A549 (cell line): ENCODE measurements at regions not wholly inside any gene's neighbourhood (a gene's known extent, or its start where the extent isn't known, plus 50 kb on each side); places are given as distances from the start of the nearest gene placed in this dataset.

Source experiments
- ATAC-seq, 2 experiments: fragments of 200-7000 bp in 1 of 2; fragments of >200 bp in 1 of 2; cut with Nextera tagmentation in 1 of 2; cut with Tn5 transposase in 1 of 2; 3 replicates each; pipeline versions ENCODE4 v1.8.0 to v1.9.1; 2018 to 2020; ENCODE audit warnings: mild to moderate bottlenecking in 1 of 2, moderate library complexity in 1 of 2
- CTCF ChIA-PET: fragments of 300-600 bp; sonication (Branson Sonifier 250); formaldehyde crosslinking; extraction: SDS; loops from one replicate; lab custom pipeline; 2021; ENCODE audit warnings: antibody characterized with exemption, inconsistent platforms; lab: Yijun Ruan, JAX
- POLR2A ChIA-PET: fragments of 350-600 bp; formaldehyde crosslinking; extraction: SDS; loops from one replicate; lab custom pipeline; 2021; ENCODE audit warnings: antibody characterized with exemption, inconsistent platforms; lab: Yijun Ruan, JAX
- DNase-seq, 2 experiments: peaks; one replicate each; pipeline versions ENCODE4 v3.0.0 to v3.0.0-alpha.2; 2011 to 2016; ENCODE audit warnings: low read depth in 1 of 2, low spot score in 1 of 2
- FAIRE-seq: peaks from 2 replicates; lab custom pipeline; 2011; peaks lifted over from hg19 to GRCh38; lab: Jason Lieb, UNC
- H3K27ac ChIP-seq, 2 experiments: fragments of >200 bp; sonication (Bioruptor Twin); formaldehyde crosslinking; 3 replicates each; pipeline ENCODE4 v1.5.1; 2016 to 2017
- H3K4me1 ChIP-seq: fragments of >200 bp; sonication (Bioruptor Twin); formaldehyde crosslinking; 3 replicates; pipeline ENCODE4 v1.6.1; 2016
- H3K4me2 ChIP-seq: fragments of >200 bp; sonication (Bioruptor Twin); formaldehyde crosslinking; 3 replicates; pipeline ENCODE4 v1.6.1; 2016
- H3K4me3 ChIP-seq: fragments of >200 bp; sonication (Bioruptor Twin); formaldehyde crosslinking; 3 replicates; pipeline ENCODE4 v1.5.1; 2016
- H3K9me3 ChIP-seq: fragments of >200 bp; sonication (Bioruptor Twin); formaldehyde crosslinking; 3 replicates; pipeline ENCODE4 v1.6.1; 2016
- ATOH8 ChIP-seq: fragments of 250-450 bp; sonication (Bioruptor Pico); IDR thresholded peaks from 2 replicates; pipeline ENCODE4 v1.5.0; 2020; ENCODE audit warnings: low read depth, mild to moderate bottlenecking, moderate library complexity
- CBX2 ChIP-seq: fragments of 200-600 bp; sonication (generic); IDR thresholded peaks from 2 replicates; pipeline ENCODE4 v1.6.1; 2016; ENCODE audit warnings: low read depth, mild to moderate bottlenecking, borderline replicate concordance
- CEBPB ChIP-seq, 2 experiments: fragments of >200 bp in 1 of 2; sonication (Bioruptor Twin) in 1 of 2; formaldehyde crosslinking in 1 of 2; IDR thresholded peaks; 2 replicates each; pipeline ENCODE4 v1.6.1; 2012 to 2016
- CHD2 ChIP-seq: fragments of 150-350 bp; IDR thresholded peaks from 2 replicates; pipeline ENCODE4 v1.6.1; 2014; ENCODE audit warnings: low read length; ENCODE audit not compliant: partially characterized antibody
- CHD4 ChIP-seq: fragments of 200-600 bp; sonication (generic); IDR thresholded peaks from 2 replicates; pipeline ENCODE4 v1.6.1; 2016; ENCODE audit warnings: antibody characterized with exemption, mild to moderate bottlenecking, borderline replicate concordance
- EHMT2 ChIP-seq: fragments of 200-600 bp; sonication (generic); IDR thresholded peaks from 2 replicates; pipeline ENCODE4 v1.6.1; 2016; ENCODE audit warnings: antibody characterized with exemption, low read depth, mild to moderate bottlenecking, moderate library complexity
- EP300 ChIP-seq, 2 experiments: fragments of >200 bp; sonication (Bioruptor Twin); formaldehyde crosslinking; IDR thresholded peaks; 2 replicates in 1 of 2; 3 replicates in 1 of 2; pipeline ENCODE4 v1.6.1; 2016 to 2017
- FOSB ChIP-seq: fragments of 250-450 bp; sonication (Bioruptor Pico); IDR thresholded peaks from 2 replicates; pipeline ENCODE4 v1.5.0; 2020; ENCODE audit warnings: mild to moderate bottlenecking, moderate library complexity
- FOSL2 ChIP-seq, 2 experiments: fragments of 450-650 bp in 1 of 2; fragments of >200 bp in 1 of 2; sonication (Bioruptor Twin) in 1 of 2; formaldehyde crosslinking; IDR thresholded peaks; 2 replicates each; pipeline versions ENCODE4 v1.5.0 to v1.6.1; 2016 to 2020; ENCODE audit warnings: mild to moderate bottlenecking in 1 of 2, moderate library complexity in 1 of 2
- FOXS1 ChIP-seq: fragments of 250-450 bp; sonication (Bioruptor Pico); IDR thresholded peaks from 2 replicates; pipeline ENCODE4 v1.5.0; 2020; ENCODE audit warnings: mild to moderate bottlenecking, moderate library complexity
- GATA3 ChIP-seq: IDR thresholded peaks from 2 replicates; pipeline ENCODE4 v1.6.1; 2012; ENCODE audit warnings: borderline replicate concordance
- HDAC2 ChIP-seq: fragments of 200-600 bp; sonication (generic); IDR thresholded peaks from 2 replicates; pipeline ENCODE4 v1.6.1; 2016
- HOXA7 ChIP-seq: fragments of 250-450 bp; sonication (Bioruptor Pico); IDR thresholded peaks from 2 replicates; pipeline ENCODE4 v1.5.0; 2020; ENCODE audit warnings: mild to moderate bottlenecking, moderate library complexity
- HOXB13 ChIP-seq: fragments of 250-450 bp; sonication (Bioruptor Pico); IDR thresholded peaks from 2 replicates; pipeline ENCODE4 v1.5.0; 2020; ENCODE audit warnings: low read depth, mild to moderate bottlenecking, moderate library complexity
- HOXB5 ChIP-seq: fragments of 250-450 bp; sonication (Bioruptor Pico); IDR thresholded peaks from 2 replicates; pipeline ENCODE4 v1.5.0; 2020; ENCODE audit warnings: mild to moderate bottlenecking, moderate library complexity
- JUNB ChIP-seq: fragments of >200 bp; sonication (Bioruptor Twin); formaldehyde crosslinking; IDR thresholded peaks from 2 replicates; pipeline ENCODE4 v1.6.1; 2016
- KDM1A ChIP-seq: fragments of 200-600 bp; sonication (generic); IDR thresholded peaks from 2 replicates; pipeline ENCODE4 v1.6.1; 2016; ENCODE audit warnings: low read depth, mild to moderate bottlenecking
- KDM5A ChIP-seq: fragments of 200-600 bp; sonication (generic); IDR thresholded peaks from 2 replicates; pipeline ENCODE4 v1.6.1; 2016; ENCODE audit warnings: antibody characterized with exemption, mild to moderate bottlenecking
- MAFK ChIP-seq: fragments of 450-650 bp; IDR thresholded peaks from 2 replicates; pipeline ENCODE4 v1.6.1; 2014; ENCODE audit not compliant: partially characterized antibody
- MAZ ChIP-seq: fragments of 150-350 bp; IDR thresholded peaks from 2 replicates; pipeline ENCODE4 v1.6.1; 2014; ENCODE audit warnings: antibody characterized with exemption, low read depth, low read length, borderline replicate concordance
- MYC ChIP-seq: IDR thresholded peaks from 2 replicates; pipeline ENCODE4 v1.6.1; 2012; ENCODE audit warnings: mild to moderate bottlenecking, inconsistent platforms, low read length, improper control_type of control experiment, borderline replicate concordance
- NFE2L2 ChIP-seq: fragments of 150-350 bp; conservative IDR thresholded peaks from 2 replicates; pipeline ENCODE4 v1.6.1; 2014; ENCODE audit warnings: low read length
- NR3C1 ChIP-seq: fragments of >200 bp; sonication (Bioruptor Twin); formaldehyde crosslinking; IDR thresholded peaks from 3 replicates; pipeline ENCODE4 v1.6.1; 2017
- PBX3 ChIP-seq: IDR thresholded peaks from 2 replicates; pipeline ENCODE4 v1.6.1; 2012
- POLR2A ChIP-seq: IDR thresholded peaks from 2 replicates; pipeline ENCODE4 v1.6.1; 2012; ENCODE audit warnings: mild to moderate bottlenecking, low read length
- POLR2AphosphoS2 ChIP-seq: conservative IDR thresholded peaks from 2 replicates; pipeline ENCODE4 v1.6.1; 2012; ENCODE audit warnings: low read length, improper control_type of control experiment, inconsistent platforms
- RFX5 ChIP-seq: fragments of 450-650 bp; IDR thresholded peaks from 2 replicates; pipeline ENCODE4 v1.7.1; 2014; ENCODE audit warnings: antibody characterized with exemption, mild to moderate bottlenecking, moderate library complexity
- RNF2 ChIP-seq: fragments of 200-600 bp; sonication (generic); IDR thresholded peaks from 2 replicates; pipeline ENCODE4 v1.6.1; 2016; ENCODE audit warnings: low read depth, mild to moderate bottlenecking, antibody characterized with exemption, moderate library complexity, borderline replicate concordance
- SMC3 ChIP-seq: fragments of >200 bp; sonication (Bioruptor Twin); formaldehyde crosslinking; IDR thresholded peaks from 3 replicates; pipeline ENCODE4 v1.6.1; 2018; ENCODE audit warnings: inconsistent platforms
- SREBF2 ChIP-seq: fragments of 450-650 bp; IDR thresholded peaks from 2 replicates; pipeline ENCODE4 v1.6.1; 2014; ENCODE audit warnings: mild to moderate bottlenecking, moderate library complexity
- TP53 ChIP-seq: fragments of 250-450 bp; sonication (Bioruptor Pico); IDR thresholded peaks from 2 replicates; pipeline ENCODE4 v1.5.0; 2021; ENCODE audit warnings: mild to moderate bottlenecking, moderate library complexity
- ZFP36 ChIP-seq: fragments of 450-650 bp; IDR thresholded peaks from 2 replicates; pipeline ENCODE4 v1.6.1; 2014; ENCODE audit warnings: borderline replicate concordance; ENCODE audit not compliant: partially characterized antibody
- ZNF302 ChIP-seq: fragments of 250-450 bp; sonication (Bioruptor Pico); IDR thresholded peaks from 2 replicates; pipeline ENCODE4 v1.9.0; 2021; ENCODE audit warnings: inconsistent platforms, mild to moderate bottlenecking, moderate library complexity
- WGBS: methylation state at CpG from one replicate; pipeline ENCODE4 v1.1.6; 2017; ENCODE audit errors: missing lambda C conversion rate; 5-methylcytosine and 5-hydroxymethylcytosine counted together
- TF ChIP-seq, protein P1 (sequence below): fragments of 450-650 bp; IDR thresholded peaks from 2 replicates; pipeline ENCODE4 v1.6.1; 2014; ENCODE audit warnings: antibody characterized with exemption
- TF ChIP-seq, protein P2 (sequence below): IDR thresholded peaks from 2 replicates; pipeline ENCODE4 v1.6.1; 2012
- TF ChIP-seq, protein P3 (sequence below): fragments of 250-450 bp; sonication (Bioruptor Pico); IDR thresholded peaks from 2 replicates; pipeline ENCODE4 v1.5.0; 2021; ENCODE audit warnings: mild to moderate bottlenecking, moderate library complexity, borderline replicate concordance
- TF ChIP-seq, protein P4 (sequence below): fragments of 150-350 bp; IDR thresholded peaks from 2 replicates; pipeline ENCODE4 v1.6.1; 2014; ENCODE audit warnings: low read depth, mild to moderate bottlenecking, low read length

DNA sequence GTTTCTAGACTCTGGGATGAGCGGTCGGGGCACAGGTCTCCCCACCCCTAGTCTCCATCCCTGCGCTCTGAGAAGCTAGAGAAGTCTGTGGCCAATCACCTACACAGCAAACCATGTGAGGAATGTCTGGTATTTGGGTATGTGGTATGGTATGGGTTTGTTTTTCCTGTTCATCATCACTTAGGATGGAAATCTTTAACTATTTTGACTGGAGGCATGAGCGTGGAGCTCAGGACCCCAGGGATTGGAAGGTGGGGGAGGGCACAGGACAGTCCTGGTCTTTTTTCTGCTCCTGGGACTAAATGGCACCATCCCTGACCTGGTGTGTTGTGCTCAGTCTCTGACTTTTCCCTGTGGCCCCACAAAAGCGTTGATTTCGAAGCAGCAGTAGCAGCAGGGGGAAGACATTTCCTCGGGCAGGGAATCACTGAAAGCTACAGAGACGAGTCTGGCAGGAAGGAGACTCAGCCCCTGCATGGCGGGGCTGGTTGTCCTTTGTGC lies 191.7 kb upstream of the TPM1 start:
- POLR2A ChIA-PET: interaction anchor here (0.6 to 4.5 kb wide), 8 partner anchors 46 to 197 kb away, joined by 4 to 41 read pairs (median 6); partner anchors contain the start of gene TPM1
- DNase-seq (peak; percentile 77 to 91), FAIRE-seq (peak; percentile 92), ATAC-seq (peak; percentile 84 to 94)
- CTCF ChIA-PET: interaction anchor here (0.5 to 5.6 kb wide), 14 partner anchors 12 to 257 kb away, joined by 3 to 58 read pairs (median 4); no protein-coding TSS in a partner anchor
- Histone ChIP-seq H3K27ac (peak overlapping the region; percentile 91), H3K4me2 (peak overlapping the region; percentile 76), H3K4me1 (peaks cover 82% of the 10 kb centered on the region), H3K4me3 (no peak overlapping the region), H3K9me3 (peaks cover 6% of the 10 kb centered on the region; the same call in 2 of the 3 replicates)
- WGBS: 10% methylated on average over 9 of the region's 9 CpGs
- TF ChIP-seq, protein P1, sequence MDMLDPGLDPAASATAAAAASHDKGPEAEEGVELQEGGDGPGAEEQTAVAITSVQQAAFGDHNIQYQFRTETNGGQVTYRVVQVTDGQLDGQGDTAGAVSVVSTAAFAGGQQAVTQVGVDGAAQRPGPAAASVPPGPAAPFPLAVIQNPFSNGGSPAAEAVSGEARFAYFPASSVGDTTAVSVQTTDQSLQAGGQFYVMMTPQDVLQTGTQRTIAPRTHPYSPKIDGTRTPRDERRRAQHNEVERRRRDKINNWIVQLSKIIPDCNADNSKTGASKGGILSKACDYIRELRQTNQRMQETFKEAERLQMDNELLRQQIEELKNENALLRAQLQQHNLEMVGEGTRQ: no peak
- TF ChIP-seq TP53 (CRISPR knock-in tag) (no peak), SREBF2 (no peak), KDM5A (no peak), NFE2L2 (no peak), HOXA7 (CRISPR knock-in tag) (no peak), RNF2 (no peak), SMC3 (no peak; the same call in 1 of the 3 replicates), MAFK (no peak), ZNF302 (CRISPR knock-in tag) (peak; percentile 55; the same call in 1 of the 2 replicates), CHD4 (no peak), POLR2AphosphoS2 (no peak), POLR2A (no peak), PBX3 (peak; percentile 72), FOXS1 (no peak), ZFP36 (no peak), CHD2 (no peak), EP300 (IDR thresholded peaks at IDR 0.05) (peak; percentile 60 to 90; a peak in 4 of 5 replicates), MAZ (no peak), RFX5 (no peak), KDM1A (no peak), ATOH8 (CRISPR knock-in tag) (no peak; the same call in 1 of the 2 replicates), EHMT2 (no peak), CEBPB (IDR thresholded peaks at IDR 0.05) (peak in 1 of 2 experiments; percentile 68; a peak in 1 of 4 replicates), HDAC2 (no peak), CBX2 (no peak), HOXB13 (CRISPR knock-in tag) (peak; percentile 66; the same call in 1 of the 2 replicates), NR3C1 (no peak), JUNB (peak; percentile 67), GATA3 (peak; percentile 96; the same call in 1 of the 2 replicates), FOSL2 (IDR thresholded peaks at IDR 0.05) (no peak), FOSL2 (CRISPR knock-in tag; IDR thresholded peaks at IDR 0.05) (peak; percentile 45; the same call in 1 of the 2 replicates), HOXB5 (CRISPR knock-in tag) (0 out of 2 replicates have a peak, but pooled peaks have one; percentile 65), MYC (no peak), FOSB (CRISPR knock-in tag) (no peak)
- TF ChIP-seq, protein P2, sequence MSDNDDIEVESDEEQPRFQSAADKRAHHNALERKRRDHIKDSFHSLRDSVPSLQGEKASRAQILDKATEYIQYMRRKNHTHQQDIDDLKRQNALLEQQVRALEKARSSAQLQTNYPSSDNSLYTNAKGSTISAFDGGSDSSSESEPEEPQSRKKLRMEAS: peak; percentile 90
- TF ChIP-seq, protein P3, sequence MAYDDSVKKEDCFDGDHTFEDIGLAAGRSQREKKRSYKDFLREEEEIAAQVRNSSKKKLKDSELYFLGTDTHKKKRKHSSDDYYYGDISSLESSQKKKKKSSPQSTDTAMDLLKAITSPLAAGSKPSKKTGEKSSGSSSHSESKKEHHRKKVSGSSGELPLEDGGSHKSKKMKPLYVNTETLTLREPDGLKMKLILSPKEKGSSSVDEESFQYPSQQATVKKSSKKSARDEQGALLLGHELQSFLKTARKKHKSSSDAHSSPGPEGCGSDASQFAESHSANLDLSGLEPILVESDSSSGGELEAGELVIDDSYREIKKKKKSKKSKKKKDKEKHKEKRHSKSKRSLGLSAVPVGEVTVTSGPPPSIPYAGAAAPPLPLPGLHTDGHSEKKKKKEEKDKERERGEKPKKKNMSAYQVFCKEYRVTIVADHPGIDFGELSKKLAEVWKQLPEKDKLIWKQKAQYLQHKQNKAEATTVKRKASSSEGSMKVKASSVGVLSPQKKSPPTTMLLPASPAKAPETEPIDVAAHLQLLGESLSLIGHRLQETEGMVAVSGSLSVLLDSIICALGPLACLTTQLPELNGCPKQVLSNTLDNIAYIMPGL (CRISPR knock-in tag): no peak
- TF ChIP-seq, protein P4, sequence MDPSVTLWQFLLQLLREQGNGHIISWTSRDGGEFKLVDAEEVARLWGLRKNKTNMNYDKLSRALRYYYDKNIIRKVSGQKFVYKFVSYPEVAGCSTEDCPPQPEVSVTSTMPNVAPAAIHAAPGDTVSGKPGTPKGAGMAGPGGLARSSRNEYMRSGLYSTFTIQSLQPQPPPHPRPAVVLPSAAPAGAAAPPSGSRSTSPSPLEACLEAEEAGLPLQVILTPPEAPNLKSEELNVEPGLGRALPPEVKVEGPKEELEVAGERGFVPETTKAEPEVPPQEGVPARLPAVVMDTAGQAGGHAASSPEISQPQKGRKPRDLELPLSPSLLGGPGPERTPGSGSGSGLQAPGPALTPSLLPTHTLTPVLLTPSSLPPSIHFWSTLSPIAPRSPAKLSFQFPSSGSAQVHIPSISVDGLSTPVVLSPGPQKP: no peak
